ENCODE measurements at regions not wholly inside any gene's neighbourhood (a gene's known extent, or its start where the extent isn't known, plus 50 kb on each side); places are given as distances from the start of the nearest gene placed in this dataset.
"Not testable (repeated sequence)": the region's sequence is repeated elsewhere in the genome, so short reads cannot be mapped to it uniquely, and the experiment has no call there.

- H3K27ac Mint-ChIP-seq, H3K9me3 Mint-ChIP-seq, H3K4me3 Mint-ChIP-seq, DNase-seq, H3K36me3 Mint-ChIP-seq, H3K4me1 Mint-ChIP-seq: not testable (repeated sequence)
- H3K27me3 Mint-ChIP-seq, result peaks cover 18% of the 10 kb centered on the region
Observed at GRCh38 chr2:205862761-205863160, 180.5 kb downstream of the NRP2 start.

GRCh38 chr2:205860885-205861284 lies 178.6 kb downstream of the NRP2 start:
- Mint-ChIP-seq H3K36me3 (no peaks in the 10 kb centered on the region), H3K27me3 (peaks cover 11% of the 10 kb centered on the region), H3K4me1 (no peaks in the 10 kb centered on the region), H3K4me3 (no peak overlapping the region), H3K9me3 (no peaks in the 10 kb centered on the region), H3K27ac (no peak overlapping the region)
- no peak for DNase-seq

GRCh38 chr2:205860181-205860580 lies 177.9 kb downstream of the NRP2 start:
- no peaks in the 10 kb centered on the region for H3K9me3 Mint-ChIP-seq
- no peaks in the 10 kb centered on the region for H3K36me3 Mint-ChIP-seq
- no peak overlapping the region for H3K27ac Mint-ChIP-seq
- no peaks in the 10 kb centered on the region for H3K4me1 Mint-ChIP-seq
- H3K4me3 Mint-ChIP-seq, result no peak overlapping the region
- H3K27me3 Mint-ChIP-seq, result peaks cover 5% of the 10 kb centered on the region
- no peak for DNase-seq

DNA sequence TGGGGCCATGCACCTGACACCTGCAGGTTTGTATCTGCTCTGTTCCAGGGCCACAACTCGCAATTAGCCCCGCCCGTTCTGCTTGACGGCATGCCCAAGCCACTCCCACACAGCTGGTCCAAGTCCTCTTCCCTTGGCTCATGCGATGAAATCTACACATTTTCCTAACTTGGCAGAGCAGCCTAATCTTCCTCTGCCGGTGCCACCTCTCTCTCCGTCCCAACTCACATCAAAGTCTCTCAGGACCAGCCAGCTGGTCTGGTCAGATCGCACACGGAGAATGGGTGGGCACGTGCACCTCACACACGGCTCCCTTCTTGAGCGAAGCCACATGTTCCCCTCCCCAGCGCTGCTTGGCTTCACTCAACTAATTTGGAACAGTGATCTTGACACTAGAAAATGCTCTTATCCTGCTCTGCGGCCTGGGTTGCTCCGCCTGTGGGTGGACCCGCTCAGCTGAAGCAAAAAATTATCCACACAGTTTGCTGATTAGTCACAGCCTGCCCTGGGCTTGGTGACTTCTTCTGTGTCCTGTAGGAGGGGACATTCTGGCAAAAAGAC lies 176.7 kb downstream of the NRP2 start:
- no peak overlapping the region for H3K4me3 Mint-ChIP-seq

DNA sequence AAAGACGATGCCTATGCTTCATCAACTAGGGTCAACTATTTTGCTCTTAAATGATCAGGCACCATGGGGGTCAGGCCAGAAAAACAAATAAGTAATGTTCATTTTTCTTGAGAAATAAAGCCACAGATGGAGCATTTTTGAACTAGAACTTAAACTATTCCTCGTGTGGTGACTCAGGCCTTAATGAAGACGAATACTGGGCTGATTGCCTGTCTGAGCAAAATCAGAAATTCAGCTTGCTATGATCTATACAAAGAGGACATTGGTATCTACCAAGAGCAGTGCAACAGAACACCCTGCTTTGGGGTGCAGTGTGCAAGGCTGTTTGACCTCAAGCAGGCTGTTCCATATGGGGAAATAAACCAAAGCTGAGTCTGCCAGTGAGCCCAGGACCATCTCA lies 176.0 kb downstream of the NRP2 start:
- Mint-ChIP-seq H3K4me1 (no peaks in the 10 kb centered on the region), H3K36me3 (no peaks in the 10 kb centered on the region), H3K4me3 (no peak overlapping the region), H3K27ac (no peak overlapping the region), H3K27me3 (peaks cover 5% of the 10 kb centered on the region), H3K9me3 (no peaks in the 10 kb centered on the region)
- DNase-seq, result no peak

More for the DNA sequence above, 176.7 kb downstream of the NRP2 start:
- Mint-ChIP-seq H3K9me3 (no peaks in the 10 kb centered on the region), H3K27ac (no peak overlapping the region), H3K4me1 (no peaks in the 10 kb centered on the region), H3K27me3 (peaks cover 9% of the 10 kb centered on the region), H3K36me3 (no peaks in the 10 kb centered on the region)
- DNase-seq, result no peak

DNA sequence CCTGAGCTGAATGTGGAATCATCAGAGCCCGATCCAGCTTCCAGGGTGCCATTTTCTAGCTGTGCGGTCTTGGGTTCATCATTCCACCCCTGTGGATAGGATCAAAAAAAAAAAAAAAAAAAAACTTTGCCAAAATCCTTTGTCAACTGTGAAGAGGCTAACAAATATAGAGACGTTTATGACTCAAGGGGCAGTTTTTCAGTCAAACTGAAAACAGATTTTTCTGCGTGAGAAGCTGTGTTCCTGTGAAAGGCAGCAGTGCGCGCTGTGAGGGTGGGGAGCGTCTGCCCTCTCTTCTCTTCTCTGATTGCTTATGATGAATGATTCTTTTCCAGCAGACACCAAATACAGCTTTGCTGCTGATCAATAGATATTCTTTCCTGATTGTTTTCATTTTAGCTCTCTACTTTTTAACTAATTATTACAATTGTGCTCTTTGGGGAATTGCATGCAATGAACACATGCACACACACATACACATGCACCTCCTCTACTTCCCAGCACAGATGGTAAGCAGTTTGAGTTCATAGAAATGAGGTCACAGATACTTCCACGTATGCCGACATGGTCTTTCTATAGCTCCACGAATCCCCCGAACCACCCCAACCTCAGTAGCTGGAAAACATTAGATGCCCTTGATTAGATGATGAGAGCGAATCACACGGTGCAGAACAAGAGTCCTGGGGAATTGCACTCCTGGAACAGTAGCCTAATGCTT lies 175.4 kb downstream of the NRP2 start:
- no peaks in the 10 kb centered on the region for H3K9me3 Mint-ChIP-seq
- H3K4me1 Mint-ChIP-seq, result no peaks in the 10 kb centered on the region
- DNase-seq, result no peak
- H3K27ac Mint-ChIP-seq, result no peak overlapping the region
- H3K27me3 Mint-ChIP-seq, result peaks cover 4% of the 10 kb centered on the region
- H3K36me3 Mint-ChIP-seq, result no peaks in the 10 kb centered on the region
- H3K4me3 Mint-ChIP-seq, result no peak overlapping the region

DNA sequence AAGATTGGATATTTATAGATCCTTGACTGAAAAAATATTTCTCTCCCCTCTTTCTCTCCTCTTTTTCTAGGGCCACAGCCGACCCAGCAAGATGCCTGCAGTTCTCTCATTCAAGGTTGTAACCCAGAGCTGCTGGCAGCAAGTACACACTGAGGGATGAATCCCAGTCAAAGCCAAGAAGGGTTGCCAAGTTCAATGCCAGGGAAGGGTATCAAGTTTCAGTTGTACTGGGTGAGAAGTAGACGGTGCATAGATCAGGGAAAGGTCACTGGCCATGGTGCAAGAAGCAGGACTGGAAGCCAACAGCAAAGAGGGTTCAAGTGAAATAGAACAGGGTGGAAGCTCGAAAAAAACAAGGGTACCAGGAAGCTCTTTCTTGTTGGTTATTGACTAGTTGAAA lies 170.2 kb downstream of the NRP2 start:
- H3K4me1 Mint-ChIP-seq, result no peaks in the 10 kb centered on the region
- no peak overlapping the region for H3K4me3 Mint-ChIP-seq
- H3K27ac Mint-ChIP-seq, result no peak overlapping the region
- DNase-seq, result no peak
- H3K27me3 Mint-ChIP-seq, result peaks cover 9% of the 10 kb centered on the region
- H3K36me3 Mint-ChIP-seq, result no peaks in the 10 kb centered on the region
- no peaks in the 10 kb centered on the region for H3K9me3 Mint-ChIP-seq

DNA sequence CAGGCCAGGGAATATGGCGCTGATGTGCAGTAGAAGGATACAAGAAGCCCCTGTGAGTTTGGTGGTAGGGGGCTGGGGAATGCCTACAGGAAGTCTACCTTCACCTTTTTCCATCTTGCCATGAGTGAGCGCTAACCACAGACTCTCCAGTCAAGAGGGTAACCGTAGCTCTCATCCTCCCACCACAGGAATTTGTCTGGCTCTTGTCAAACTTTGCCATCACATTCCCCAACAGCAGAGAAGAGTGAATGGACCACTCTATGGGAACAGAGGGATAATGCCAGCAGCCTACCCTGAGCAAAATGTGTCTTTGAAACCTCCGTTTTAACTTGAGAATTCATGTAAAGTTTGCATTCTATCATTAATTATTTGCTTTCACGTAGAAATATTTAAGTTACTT lies 168.3 kb downstream of the NRP2 start:
- Mint-ChIP-seq H3K27ac (no peak overlapping the region), H3K27me3 (peaks cover 9% of the 10 kb centered on the region), H3K4me3 (no peak overlapping the region)

GRCh38 chr2:205850132-205850531 lies 167.8 kb downstream of the NRP2 start:
- peaks cover 9% of the 10 kb centered on the region for H3K27me3 Mint-ChIP-seq
- H3K27ac Mint-ChIP-seq, result no peak overlapping the region
- DNase-seq, result no peak
- H3K9me3 Mint-ChIP-seq, result no peaks in the 10 kb centered on the region
- H3K4me1 Mint-ChIP-seq, result no peaks in the 10 kb centered on the region
- H3K36me3 Mint-ChIP-seq, result no peaks in the 10 kb centered on the region
- no peak overlapping the region for H3K4me3 Mint-ChIP-seq

More for the DNA sequence above, 168.3 kb downstream of the NRP2 start:
- DNase-seq, result no peak
- H3K4me1 Mint-ChIP-seq, result no peaks in the 10 kb centered on the region
- H3K9me3 Mint-ChIP-seq, result no peaks in the 10 kb centered on the region
- no peaks in the 10 kb centered on the region for H3K36me3 Mint-ChIP-seq

DNA sequence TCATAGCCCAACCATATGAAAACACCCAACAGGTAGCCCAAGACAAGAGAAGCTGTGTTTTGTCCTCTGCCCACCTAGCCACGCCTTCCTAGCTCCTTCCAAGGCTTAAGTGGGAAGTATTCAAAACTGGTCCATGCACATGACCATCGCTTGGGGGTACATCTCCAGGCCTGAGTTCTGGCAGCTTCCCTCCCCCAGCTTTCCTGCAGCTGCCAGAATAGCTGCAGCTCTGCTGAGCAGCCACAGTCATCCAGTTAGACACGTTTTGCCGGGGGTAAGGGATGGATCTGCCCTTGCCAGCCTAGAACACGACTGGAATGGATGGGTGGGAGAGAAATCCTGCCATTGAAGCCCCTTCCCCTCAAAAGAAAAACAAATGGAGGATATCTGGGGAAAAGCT lies 166.8 kb downstream of the NRP2 start:
- Mint-ChIP-seq H3K4me3 (no peak overlapping the region), H3K36me3 (no peaks in the 10 kb centered on the region), H3K9me3 (no peaks in the 10 kb centered on the region), H3K27me3 (peaks cover 5% of the 10 kb centered on the region), H3K27ac (no peak overlapping the region), H3K4me1 (no peaks in the 10 kb centered on the region)
- DNase-seq, result no peak

DNA sequence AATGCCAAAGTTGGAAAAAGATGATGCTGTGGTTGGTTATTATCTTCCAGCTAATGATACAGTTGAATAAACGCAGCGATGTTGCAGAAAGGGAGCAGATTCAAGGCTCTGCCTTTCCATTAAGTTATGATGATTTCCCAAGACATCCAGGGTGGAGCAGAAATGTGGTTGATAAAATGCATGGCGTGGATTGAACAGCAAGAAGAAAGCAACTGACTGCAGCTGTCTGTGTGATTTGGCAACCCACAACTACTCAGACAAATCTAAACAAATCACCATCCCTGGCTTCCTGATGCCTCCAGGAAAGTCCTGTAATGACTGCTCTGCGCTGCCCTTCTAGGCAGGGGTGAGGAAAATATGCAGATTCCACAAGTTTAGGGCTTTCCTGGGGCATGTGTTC lies 166.3 kb downstream of the NRP2 start:
- Mint-ChIP-seq H3K4me3 (no peak overlapping the region), H3K27me3 (peaks cover 5% of the 10 kb centered on the region), H3K36me3 (no peaks in the 10 kb centered on the region), H3K9me3 (no peaks in the 10 kb centered on the region), H3K27ac (no peak overlapping the region), H3K4me1 (no peaks in the 10 kb centered on the region)
- no peak for DNase-seq

Data from activated naive CD8-positive, alpha-beta T cell treated with anti-CD3 and anti-CD28 coated beads for 36 hours (primary cell).